K562 (cell line): ENCODE measurements at regions not wholly inside any gene's neighbourhood (a gene's known extent, or its start where the extent isn't known, plus 50 kb on each side); places are given as distances from the start of the nearest gene placed in this dataset.

ENCODE experiments used
- ARID4B ChIP-seq: sonication (generic); formaldehyde crosslinking; IDR thresholded peaks from 2 replicates; pipeline ENCODE4 v1.8.0; 2022; ENCODE audit warnings: mild to moderate bottlenecking, missing genetic modification reagents
- ATF1 ChIP-seq, 2 experiments: fragments of 450-650 bp in 1 of 2; IDR thresholded peaks; 2 replicates each; pipeline ENCODE4 v1.6.1; 2016; ENCODE audit warnings: missing compliant biosample characterization in 1 of 2, missing genetic modification characterization in 1 of 2
- ATF6 ChIP-seq: sonication (generic); formaldehyde crosslinking; IDR thresholded peaks from 2 replicates; pipeline ENCODE4 v1.4.0; 2020; ENCODE audit warnings: mild to moderate bottlenecking, missing genetic modification reagents
- BRCA1 ChIP-seq, 2 experiments: fragments of 450-650 bp in 1 of 2; sonication (generic) in 1 of 2; formaldehyde crosslinking in 1 of 2; IDR thresholded peaks; 2 replicates each; pipeline versions ENCODE4 v1.5.0 to v1.6.1; 2017 to 2020; ENCODE audit warnings: mild to moderate bottlenecking in 1 of 2, missing genetic modification reagents in 1 of 2
- CBFA2T3 ChIP-seq: fragments of 450-650 bp; IDR thresholded peaks from 2 replicates; pipeline ENCODE4 v1.6.1; 2017
- DIDO1 ChIP-seq: fragments of 450-650 bp; IDR thresholded peaks from 2 replicates; pipeline ENCODE4 v1.6.1; 2016; ENCODE audit warnings: low read depth, missing biosample characterization, missing genetic modification characterization
- NFRKB ChIP-seq: fragments of 450-650 bp; IDR thresholded peaks from 2 replicates; pipeline ENCODE4 v1.6.1; 2016; ENCODE audit warnings: low read depth
- POLR2AphosphoS5 ChIP-seq: IDR thresholded peaks from 2 replicates; pipeline ENCODE4 v1.6.1; 2011; ENCODE audit warnings: mild to moderate bottlenecking, low read depth, low read length, moderate library complexity; ENCODE audit not compliant: control insufficient read depth, insufficient read depth
- RAD21 ChIP-seq, 2 experiments: fragments of 250-450 bp in 1 of 2; fragments of 450-650 bp in 1 of 2; sonication (Bioruptor Pico) in 1 of 2; formaldehyde crosslinking in 1 of 2; IDR thresholded peaks in 1 of 2; conservative IDR thresholded peaks in 1 of 2; 2 replicates each; pipeline versions ENCODE4 v1.4.0 to v1.8.0; 2020 to 2022; ENCODE audit warnings: mild to moderate bottlenecking in 2 of 2, moderate library complexity in 1 of 2
- U2AF2 ChIP-seq: fragments of 200-400 bp; formaldehyde crosslinking; optimal IDR thresholded peaks from 2 replicates; pipeline ENCODE3; 2017; ENCODE audit warnings: low read depth, mild to moderate bottlenecking, low read length
- ZNF23 ChIP-seq: fragments of 250-450 bp; sonication (Bioruptor Pico); IDR thresholded peaks from 2 replicates; pipeline ENCODE4 v1.4.0; 2020; ENCODE audit warnings: mild to moderate bottlenecking
- ZNF586 ChIP-seq: fragments of 450-650 bp; formaldehyde crosslinking; conservative IDR thresholded peaks from 2 replicates; pipeline ENCODE4 v1.4.0; 2020; ENCODE audit warnings: mild to moderate bottlenecking, moderate library complexity
- ZNF707 ChIP-seq: fragments of 250-450 bp; sonication (Bioruptor Pico); conservative IDR thresholded peaks from 2 replicates; pipeline ENCODE4 v1.8.0; 2022; ENCODE audit warnings: inconsistent platforms, mild to moderate bottlenecking, moderate library complexity
- ZNF830 ChIP-seq: fragments of 250-450 bp; sonication (Bioruptor Pico); IDR thresholded peaks from 2 replicates; pipeline ENCODE4 v1.5.0; 2021; ENCODE audit warnings: mild to moderate bottlenecking

GRCh38 chr7:41378156-41378555 is 324.7 kb downstream of the INHBA start:
- TF ChIP-seq RAD21 (CRISPR knock-in tag; conservative IDR thresholded peaks at IDR 0.05 in 1 of 2, IDR thresholded peaks at IDR 0.05 in 1 of 2) (no peak), DIDO1 (tag) (no peak), NFRKB (no peak), CBFA2T3 (no peak), ZNF586 (CRISPR knock-in tag) (no peak), ZNF23 (CRISPR knock-in tag) (no peak), ATF6 (CRISPR knock-in tag) (no peak), POLR2AphosphoS5 (no peak), BRCA1 (IDR thresholded peaks at IDR 0.05) (no peak), BRCA1 (CRISPR knock-in tag; IDR thresholded peaks at IDR 0.05) (no peak), ARID4B (CRISPR knock-in tag) (no peak), U2AF2 (no peak), ZNF707 (CRISPR knock-in tag) (no peak), ZNF830 (CRISPR knock-in tag) (no peak), ATF1 (CRISPR knock-in tag; IDR thresholded peaks at IDR 0.05) (no peak), ATF1 (tag; IDR thresholded peaks at IDR 0.05) (no peak)
